ENCODE measurements at regions not wholly inside any gene's neighbourhood (a gene's known extent, or its start where the extent isn't known, plus 50 kb on each side); places are given as distances from the start of the nearest gene placed in this dataset.

DNA sequence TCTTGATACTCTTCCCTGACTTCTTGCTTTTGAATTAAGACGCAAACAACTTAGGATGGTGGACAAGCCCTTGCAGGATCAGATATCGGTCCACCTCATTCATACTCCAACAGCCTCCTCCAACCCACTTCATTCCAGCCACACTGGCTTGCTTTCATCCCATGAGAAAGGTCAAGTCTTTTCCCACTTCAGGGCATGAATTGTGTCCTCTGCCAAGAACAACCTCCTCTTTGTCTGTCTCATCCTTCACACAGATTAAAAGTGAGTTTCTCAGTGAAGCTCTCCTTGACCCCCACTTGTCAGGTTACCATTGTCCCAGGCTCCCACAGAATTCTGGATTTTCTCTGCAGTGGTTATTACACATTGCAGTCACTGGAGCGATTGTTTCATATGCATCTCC is 91.8 kb upstream of the TGM3 start:
- no peak for TF ChIP-seq ZNF274 (IDR thresholded peaks at IDR 0.05; ENCODE audit: low read depth, low read length)
- TF ChIP-seq SUZ12 (IDR thresholded peaks at IDR 0.05; ENCODE audit: extremely low read depth, insufficient read depth, insufficient read length), result no peak
- no peak for TF ChIP-seq YY1 (IDR thresholded peaks at IDR 0.05; ENCODE audit: insufficient read depth, insufficient read length)

Measured in NT2/D1 (cell line).